ENCODE measurements at regions not wholly inside any gene's neighbourhood (a gene's known extent, or its start where the extent isn't known, plus 50 kb on each side); places are given as distances from the start of the nearest gene placed in this dataset.

DNA sequence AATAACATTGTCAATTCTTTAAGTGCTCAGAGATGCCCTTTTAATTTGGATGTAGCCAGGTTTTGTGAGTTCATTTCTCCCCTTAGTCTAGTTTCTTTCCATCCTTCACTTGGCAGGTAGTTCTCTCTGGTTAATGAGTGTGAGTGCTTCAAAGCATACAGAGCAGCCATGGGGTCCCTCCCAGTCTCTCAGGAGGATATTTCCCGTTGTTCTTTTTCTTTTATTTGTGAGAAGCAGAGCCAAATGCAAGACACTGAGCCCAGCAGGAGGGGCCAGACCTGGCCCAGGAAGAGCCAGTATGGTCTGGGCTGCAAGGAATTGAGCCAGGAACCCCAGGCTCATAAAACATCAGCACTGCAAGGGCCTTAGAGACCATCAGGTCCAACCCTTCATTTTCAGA is 52.4 kb downstream of the PLCE1 start:
- TF ChIP-seq, protein P1, sequence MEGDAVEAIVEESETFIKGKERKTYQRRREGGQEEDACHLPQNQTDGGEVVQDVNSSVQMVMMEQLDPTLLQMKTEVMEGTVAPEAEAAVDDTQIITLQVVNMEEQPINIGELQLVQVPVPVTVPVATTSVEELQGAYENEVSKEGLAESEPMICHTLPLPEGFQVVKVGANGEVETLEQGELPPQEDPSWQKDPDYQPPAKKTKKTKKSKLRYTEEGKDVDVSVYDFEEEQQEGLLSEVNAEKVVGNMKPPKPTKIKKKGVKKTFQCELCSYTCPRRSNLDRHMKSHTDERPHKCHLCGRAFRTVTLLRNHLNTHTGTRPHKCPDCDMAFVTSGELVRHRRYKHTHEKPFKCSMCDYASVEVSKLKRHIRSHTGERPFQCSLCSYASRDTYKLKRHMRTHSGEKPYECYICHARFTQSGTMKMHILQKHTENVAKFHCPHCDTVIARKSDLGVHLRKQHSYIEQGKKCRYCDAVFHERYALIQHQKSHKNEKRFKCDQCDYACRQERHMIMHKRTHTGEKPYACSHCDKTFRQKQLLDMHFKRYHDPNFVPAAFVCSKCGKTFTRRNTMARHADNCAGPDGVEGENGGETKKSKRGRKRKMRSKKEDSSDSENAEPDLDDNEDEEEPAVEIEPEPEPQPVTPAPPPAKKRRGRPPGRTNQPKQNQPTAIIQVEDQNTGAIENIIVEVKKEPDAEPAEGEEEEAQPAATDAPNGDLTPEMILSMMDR (IDR thresholded peaks at IDR 0.05), result no peak
- no peak for TF ChIP-seq POLR2A (IDR thresholded peaks at IDR 0.05)

Measured in testis (tissue), 2 donors.